ENCODE measurements at regions not wholly inside any gene's neighbourhood (a gene's known extent, or its start where the extent isn't known, plus 50 kb on each side); places are given as distances from the start of the nearest gene placed in this dataset.

DNA sequence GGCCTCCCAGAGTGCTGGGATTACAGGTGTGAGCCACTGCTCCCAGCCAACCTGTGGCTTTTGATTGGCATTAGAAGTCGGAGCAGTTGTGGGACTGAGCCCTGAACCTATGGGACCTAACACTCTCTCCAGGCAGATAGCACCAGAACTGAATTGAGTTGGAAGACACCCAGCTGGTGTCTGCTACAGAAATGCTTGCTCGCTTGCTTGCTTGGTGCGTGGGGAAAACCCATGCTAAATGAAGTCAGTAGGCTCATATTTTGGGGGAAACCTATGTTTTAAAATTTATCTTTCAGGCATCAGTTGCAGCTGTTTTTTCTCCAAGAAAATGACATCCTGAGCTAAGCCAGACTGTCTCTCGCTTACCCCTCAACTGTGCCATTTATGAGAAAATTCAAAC lies 158.5 kb upstream of the RFC3 start:
- TF ChIP-seq, protein P1, sequence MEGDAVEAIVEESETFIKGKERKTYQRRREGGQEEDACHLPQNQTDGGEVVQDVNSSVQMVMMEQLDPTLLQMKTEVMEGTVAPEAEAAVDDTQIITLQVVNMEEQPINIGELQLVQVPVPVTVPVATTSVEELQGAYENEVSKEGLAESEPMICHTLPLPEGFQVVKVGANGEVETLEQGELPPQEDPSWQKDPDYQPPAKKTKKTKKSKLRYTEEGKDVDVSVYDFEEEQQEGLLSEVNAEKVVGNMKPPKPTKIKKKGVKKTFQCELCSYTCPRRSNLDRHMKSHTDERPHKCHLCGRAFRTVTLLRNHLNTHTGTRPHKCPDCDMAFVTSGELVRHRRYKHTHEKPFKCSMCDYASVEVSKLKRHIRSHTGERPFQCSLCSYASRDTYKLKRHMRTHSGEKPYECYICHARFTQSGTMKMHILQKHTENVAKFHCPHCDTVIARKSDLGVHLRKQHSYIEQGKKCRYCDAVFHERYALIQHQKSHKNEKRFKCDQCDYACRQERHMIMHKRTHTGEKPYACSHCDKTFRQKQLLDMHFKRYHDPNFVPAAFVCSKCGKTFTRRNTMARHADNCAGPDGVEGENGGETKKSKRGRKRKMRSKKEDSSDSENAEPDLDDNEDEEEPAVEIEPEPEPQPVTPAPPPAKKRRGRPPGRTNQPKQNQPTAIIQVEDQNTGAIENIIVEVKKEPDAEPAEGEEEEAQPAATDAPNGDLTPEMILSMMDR (IDR thresholded peaks at IDR 0.05; ENCODE audit: poor library complexity, severe bottlenecking), result no peak
- TF ChIP-seq TAF1 (IDR thresholded peaks at IDR 0.05; ENCODE audit: low read depth), result no peak
- TF ChIP-seq, protein P2, sequence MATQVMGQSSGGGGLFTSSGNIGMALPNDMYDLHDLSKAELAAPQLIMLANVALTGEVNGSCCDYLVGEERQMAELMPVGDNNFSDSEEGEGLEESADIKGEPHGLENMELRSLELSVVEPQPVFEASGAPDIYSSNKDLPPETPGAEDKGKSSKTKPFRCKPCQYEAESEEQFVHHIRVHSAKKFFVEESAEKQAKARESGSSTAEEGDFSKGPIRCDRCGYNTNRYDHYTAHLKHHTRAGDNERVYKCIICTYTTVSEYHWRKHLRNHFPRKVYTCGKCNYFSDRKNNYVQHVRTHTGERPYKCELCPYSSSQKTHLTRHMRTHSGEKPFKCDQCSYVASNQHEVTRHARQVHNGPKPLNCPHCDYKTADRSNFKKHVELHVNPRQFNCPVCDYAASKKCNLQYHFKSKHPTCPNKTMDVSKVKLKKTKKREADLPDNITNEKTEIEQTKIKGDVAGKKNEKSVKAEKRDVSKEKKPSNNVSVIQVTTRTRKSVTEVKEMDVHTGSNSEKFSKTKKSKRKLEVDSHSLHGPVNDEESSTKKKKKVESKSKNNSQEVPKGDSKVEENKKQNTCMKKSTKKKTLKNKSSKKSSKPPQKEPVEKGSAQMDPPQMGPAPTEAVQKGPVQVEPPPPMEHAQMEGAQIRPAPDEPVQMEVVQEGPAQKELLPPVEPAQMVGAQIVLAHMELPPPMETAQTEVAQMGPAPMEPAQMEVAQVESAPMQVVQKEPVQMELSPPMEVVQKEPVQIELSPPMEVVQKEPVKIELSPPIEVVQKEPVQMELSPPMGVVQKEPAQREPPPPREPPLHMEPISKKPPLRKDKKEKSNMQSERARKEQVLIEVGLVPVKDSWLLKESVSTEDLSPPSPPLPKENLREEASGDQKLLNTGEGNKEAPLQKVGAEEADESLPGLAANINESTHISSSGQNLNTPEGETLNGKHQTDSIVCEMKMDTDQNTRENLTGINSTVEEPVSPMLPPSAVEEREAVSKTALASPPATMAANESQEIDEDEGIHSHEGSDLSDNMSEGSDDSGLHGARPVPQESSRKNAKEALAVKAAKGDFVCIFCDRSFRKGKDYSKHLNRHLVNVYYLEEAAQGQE (IDR thresholded peaks at IDR 0.05; ENCODE audit: borderline replicate concordance), result no peak
- TF ChIP-seq EZH2 (IDR thresholded peaks at IDR 0.05; ENCODE audit: borderline replicate concordance, insufficient read depth, low read length, poor library complexity, severe bottlenecking), result no peak
